ENCODE measurements at regions not wholly inside any gene's neighbourhood (a gene's known extent, or its start where the extent isn't known, plus 50 kb on each side); places are given as distances from the start of the nearest gene placed in this dataset.

DNA sequence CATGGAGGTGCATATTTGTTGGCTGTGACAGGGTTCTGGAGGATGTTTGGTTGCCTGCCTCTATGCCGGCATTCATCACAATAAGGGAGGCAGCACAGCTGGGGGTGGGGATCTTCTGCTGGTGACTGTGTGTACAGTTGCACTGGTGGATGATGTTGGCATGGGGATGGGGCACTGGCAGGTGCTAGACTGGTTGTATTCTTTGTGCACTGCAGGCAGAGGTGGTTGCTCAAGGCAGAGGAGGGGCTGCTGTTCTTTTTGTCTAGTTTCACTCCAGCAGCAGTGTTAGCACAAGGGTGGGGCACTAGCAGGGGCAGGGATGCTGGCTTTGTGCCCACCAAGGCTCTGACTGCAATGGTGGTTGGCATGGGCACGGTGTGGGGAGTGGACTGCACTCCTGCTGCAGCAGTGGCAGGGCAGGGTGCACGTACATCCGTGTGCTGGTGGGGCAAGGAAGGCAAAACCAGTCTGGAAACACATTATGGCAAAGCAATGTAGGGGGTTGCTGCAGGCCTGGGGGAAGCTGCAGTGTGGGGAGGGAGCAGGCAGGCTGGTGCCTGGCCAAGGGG is 69.3 kb downstream of the ISOC1 start:
- no peak for TF ChIP-seq POLR2A (IDR thresholded peaks at IDR 0.05; ENCODE audit: low read depth, low read length)
- DNase-seq (ENCODE audit: insufficient read length, low spot score) (no peak), FAIRE-seq (no peak)

DNA sequence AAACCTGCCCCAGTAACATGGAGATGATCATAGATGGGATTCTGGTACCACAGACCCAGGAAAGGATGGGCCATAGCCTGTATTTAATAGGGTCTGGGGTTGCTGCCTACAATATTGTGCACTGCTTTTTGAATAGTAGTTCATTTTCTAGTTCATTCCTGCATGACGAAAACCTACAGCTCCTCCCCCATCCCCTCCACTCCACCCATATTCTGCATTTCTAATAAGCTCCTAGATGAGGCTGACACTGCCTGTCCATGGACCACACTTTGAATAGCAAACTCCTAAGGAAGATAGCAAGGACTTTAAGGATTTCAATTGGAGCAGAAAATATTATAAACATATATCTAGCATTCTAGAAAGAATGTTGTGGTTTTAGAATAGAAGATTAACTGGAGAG is 75.5 kb downstream of the ISOC1 start:
- FAIRE-seq (no peak), DNase-seq (ENCODE audit: insufficient read length, low spot score) (no peak)

DNA sequence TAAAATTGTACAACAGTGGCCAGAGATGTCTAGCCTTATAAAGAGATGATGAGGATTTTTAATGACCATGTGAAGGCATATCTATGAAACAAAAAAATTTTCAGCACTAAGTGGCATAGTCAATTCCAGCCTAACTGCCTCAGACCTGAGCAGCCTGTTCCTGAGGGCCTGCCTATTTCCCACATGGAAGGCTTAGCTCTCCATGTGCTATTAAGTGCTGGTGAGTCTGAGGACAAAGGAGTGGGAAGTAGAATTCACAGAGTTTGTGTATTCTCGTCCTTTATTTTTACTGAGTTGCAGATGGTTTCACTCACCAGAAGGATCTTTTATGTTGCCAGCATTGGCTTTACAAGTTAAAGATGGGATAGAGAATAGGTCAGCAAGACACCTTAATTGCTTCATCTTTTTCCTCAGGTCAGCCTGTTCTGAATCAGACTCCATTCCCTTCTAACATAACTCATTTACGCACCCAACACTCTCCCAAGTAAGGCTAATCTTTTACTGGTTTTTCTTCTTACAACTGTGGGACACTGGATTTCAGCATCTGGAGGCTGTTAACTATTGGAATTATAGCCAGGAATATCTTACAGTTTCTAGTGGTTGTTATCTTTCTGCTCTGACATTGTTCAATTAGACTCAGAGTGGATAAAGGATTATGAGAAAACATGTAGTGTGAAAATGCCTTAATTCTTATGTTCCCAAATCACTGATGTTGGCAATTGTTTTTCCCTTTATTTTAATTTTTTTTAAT is 76.8 kb downstream of the ISOC1 start:
- FAIRE-seq, result no peak
- no peak for DNase-seq (ENCODE audit: insufficient read length, low spot score)
- TF ChIP-seq POLR2A (IDR thresholded peaks at IDR 0.05; ENCODE audit: low read depth, low read length), result no peak

More for the DNA sequence above, 75.5 kb downstream of the ISOC1 start:
- no peak for TF ChIP-seq POLR2A (IDR thresholded peaks at IDR 0.05; ENCODE audit: low read depth, low read length)

DNA sequence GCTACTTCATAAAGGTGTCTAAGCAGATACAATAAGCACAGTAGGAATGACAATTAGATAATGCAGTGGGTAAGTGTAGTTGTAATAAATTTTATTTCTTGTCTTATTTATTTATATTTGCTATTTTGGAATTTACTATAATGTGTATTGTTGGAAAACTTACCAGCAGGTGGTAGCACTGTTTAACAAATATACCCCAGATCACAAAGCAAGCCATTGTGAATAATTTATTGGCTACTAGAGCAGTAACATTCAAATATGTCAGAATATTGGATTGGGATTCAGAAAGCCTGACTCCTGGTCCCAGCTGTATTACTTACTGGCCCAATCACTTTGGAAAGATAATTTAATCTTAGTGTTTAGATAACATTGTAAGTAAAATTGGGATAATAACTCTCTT is 78.0 kb downstream of the ISOC1 start:
- TF ChIP-seq POLR2A (IDR thresholded peaks at IDR 0.05; ENCODE audit: low read depth, low read length), result no peak
- DNase-seq (ENCODE audit: insufficient read length, low spot score) (no peak), FAIRE-seq (no peak)

DNA sequence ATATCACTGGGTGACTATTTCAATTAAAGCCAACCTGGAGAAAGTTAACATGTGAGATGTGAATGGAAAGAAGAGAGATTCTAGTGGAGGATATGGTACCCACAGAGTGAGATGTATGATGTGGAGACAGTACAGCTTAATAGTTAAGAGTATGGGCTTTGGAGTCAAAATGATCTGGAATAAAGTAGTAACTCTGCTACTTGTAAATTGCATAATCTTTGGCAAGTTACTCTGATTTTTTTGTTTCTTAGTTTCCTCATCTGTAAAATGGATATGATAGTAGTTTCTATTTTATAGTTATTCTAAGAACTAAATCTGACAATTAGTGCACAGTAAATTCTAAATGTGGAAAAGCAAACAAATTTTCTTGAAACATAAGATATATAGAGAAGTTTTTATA is 79.2 kb downstream of the ISOC1 start:
- TF ChIP-seq POLR2A (IDR thresholded peaks at IDR 0.05; ENCODE audit: low read depth, low read length), result no peak
- no peak for FAIRE-seq
- DNase-seq (ENCODE audit: insufficient read length, low spot score), result no peak

DNA sequence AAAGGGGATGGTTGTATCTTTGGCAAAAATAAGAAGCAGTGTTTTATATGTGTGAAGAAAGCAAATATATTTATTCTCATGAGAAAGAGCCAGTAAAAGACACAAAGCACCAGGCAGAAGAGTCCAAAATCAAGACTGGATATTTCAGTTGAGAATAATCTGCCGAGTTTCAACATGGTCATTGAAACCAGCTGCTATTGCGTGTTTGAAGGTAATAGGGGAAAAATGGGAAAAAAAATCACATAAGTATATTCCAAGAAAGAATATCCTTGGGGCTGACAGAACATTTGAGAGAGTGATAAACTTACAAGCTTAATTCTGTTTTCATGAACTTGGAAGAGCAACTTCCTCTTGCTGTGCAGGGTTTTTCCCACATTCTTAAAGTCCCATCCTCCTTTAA is 79.9 kb downstream of the ISOC1 start:
- FAIRE-seq (no peak), DNase-seq (ENCODE audit: insufficient read length, low spot score) (no peak)
- no peak for TF ChIP-seq POLR2A (IDR thresholded peaks at IDR 0.05; ENCODE audit: low read depth, low read length)

DNA sequence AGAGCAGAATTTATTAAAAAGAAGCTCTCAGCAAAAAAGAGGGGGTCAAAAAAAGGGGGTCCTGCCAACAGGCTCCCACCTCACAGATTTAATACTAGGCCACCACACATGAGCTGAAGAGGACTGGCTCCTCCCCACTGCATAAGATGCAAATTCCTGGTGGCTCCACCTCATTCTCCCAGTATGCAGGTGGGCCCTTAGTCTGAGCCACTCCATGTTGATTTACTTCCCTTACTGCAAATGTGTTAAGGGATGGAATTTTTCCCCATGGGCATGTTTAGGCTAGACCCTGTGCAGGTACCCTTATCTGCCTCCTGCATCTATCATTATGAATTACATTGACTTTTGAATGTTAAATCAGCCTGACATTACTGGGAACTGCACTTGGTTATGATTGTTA is 82.9 kb downstream of the ISOC1 start:
- DNase-seq (ENCODE audit: insufficient read length, low spot score) (no peak), FAIRE-seq (no peak)
- no peak for TF ChIP-seq POLR2A (IDR thresholded peaks at IDR 0.05; ENCODE audit: low read depth, low read length)

DNA sequence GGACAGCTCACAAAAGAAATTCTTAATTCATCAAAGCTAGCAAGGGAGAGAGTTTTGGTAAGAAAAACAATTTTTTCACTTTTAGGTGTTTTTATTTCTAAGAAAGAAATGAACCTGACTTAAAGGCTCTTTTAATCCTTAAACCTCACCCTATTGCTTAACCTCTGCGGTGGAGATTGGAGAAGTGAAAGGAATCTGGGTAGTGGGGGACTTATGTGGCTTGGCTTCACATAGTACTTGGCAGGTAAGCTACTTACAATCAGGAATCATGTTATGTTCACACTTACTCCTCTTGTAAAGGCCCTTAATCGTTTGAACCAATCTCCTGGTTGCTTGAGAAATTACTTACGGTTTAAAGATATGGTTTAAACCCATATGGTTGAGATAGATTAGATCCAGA is 104.8 kb downstream of the ISOC1 start:
- no peak for FAIRE-seq
- no peak for DNase-seq (ENCODE audit: insufficient read length, low spot score)
- TF ChIP-seq POLR2A (IDR thresholded peaks at IDR 0.05; ENCODE audit: low read depth, low read length), result no peak

DNA sequence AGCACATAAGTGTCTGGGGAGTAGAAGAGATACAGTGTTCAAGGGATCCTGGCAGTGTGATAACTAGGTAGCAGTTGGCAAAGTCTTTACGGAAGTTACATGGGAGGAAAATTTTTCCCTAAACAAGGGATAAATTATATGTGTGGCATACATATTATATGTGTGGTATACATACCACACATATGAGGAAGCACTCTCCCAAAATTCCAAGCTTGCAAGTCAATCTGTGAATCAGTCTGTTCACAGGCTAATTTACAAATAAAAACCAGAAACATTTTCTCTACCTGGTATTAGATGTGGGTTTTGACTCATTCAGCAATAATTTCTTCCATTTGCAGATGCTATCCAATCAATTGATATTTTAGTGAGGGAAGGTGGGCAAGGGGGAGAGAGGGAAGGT is 110.0 kb downstream of the ISOC1 start:
- no peak for TF ChIP-seq POLR2A (IDR thresholded peaks at IDR 0.05; ENCODE audit: low read depth, low read length)
- DNase-seq (ENCODE audit: insufficient read length, low spot score) (no peak), FAIRE-seq (no peak)

DNA sequence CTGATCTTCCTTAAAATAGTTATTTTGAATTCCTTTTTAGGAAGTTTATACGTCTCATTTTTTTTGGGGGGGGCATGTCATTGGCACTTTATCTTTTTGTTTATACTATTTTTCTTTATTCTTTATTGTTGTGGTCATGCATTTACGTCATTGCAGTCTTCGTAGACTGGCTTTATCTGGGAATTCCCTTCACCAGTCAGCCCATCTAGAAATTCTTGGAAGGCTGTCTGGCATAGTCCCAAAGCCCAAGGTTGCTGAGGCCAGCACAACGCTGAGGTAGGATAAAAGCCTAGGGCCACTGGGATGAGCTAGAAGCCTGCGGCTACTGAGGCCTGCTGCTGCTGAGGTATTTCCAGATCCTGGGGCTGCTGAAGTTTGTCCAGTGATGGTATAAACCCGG is 121.5 kb downstream of the ISOC1 start:
- no peak for TF ChIP-seq POLR2A (IDR thresholded peaks at IDR 0.05; ENCODE audit: low read depth, low read length)
- DNase-seq (ENCODE audit: insufficient read length, low spot score) (no peak), FAIRE-seq (no peak)

DNA sequence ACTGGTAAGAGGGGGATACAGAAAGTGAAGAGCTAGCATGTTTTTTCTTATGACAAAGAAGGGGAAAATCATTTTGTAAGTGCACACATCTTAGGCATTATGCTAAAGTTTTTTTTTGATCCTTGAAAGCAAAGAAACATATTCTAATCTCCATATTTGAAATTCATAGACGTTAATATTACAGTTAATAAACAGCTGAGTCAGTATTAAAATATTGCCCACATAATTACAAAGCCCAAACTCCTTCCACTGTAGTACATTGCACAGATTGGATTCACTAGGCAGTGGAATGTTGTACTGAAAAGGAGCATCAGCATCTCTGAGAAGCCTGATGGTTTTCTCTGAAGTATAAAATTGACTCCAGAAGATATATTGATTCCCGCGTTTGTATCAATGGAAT is 122.6 kb downstream of the ISOC1 start:
- TF ChIP-seq POLR2A (IDR thresholded peaks at IDR 0.05; ENCODE audit: low read depth, low read length), result no peak
- no peak for DNase-seq (ENCODE audit: insufficient read length, low spot score)
- no peak for FAIRE-seq

DNA sequence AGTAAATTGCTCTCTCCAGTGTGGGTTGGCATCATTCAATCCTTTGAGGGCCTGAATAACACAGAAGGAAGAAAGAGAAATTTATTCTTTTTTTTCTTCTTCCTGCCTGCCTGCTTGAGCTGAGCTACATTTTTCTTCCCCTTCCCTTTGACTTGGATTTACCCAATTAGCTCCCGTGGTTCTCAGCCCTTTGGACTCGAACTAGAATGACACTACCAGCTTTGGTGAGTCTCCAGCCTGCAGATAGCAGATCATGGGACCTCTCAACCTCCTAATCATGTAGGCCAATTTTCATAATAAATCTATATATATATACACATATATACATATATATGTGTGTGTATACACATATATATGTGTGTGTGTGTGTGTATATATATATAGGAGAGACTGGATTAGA is 128.6 kb downstream of the ISOC1 start:
- no peak for TF ChIP-seq POLR2A (IDR thresholded peaks at IDR 0.05; ENCODE audit: low read depth, low read length)
- FAIRE-seq, result no peak
- no peak for DNase-seq (ENCODE audit: insufficient read length, low spot score)

DNA sequence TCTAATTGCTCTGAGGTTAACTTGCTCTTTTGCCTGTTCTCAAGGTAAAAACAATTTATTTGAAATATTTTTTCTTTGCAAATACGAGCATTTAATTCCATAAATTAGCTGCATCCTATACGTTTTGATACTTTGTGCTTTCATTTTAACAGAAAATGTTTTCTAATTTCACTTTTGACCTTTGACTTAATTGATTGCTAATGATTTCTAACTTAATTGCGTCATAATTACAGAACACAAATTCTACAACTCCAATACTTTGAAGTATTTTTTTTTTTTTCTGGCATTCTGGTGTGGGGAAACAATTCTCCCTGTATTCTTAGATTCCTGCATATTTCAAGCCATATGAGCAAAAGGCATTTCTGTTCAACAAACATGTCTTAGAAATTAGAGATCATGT is 134.0 kb downstream of the ISOC1 start:
- no peak for DNase-seq (ENCODE audit: insufficient read length, low spot score)
- TF ChIP-seq POLR2A (IDR thresholded peaks at IDR 0.05; ENCODE audit: low read depth, low read length), result no peak
- no peak for FAIRE-seq

DNA sequence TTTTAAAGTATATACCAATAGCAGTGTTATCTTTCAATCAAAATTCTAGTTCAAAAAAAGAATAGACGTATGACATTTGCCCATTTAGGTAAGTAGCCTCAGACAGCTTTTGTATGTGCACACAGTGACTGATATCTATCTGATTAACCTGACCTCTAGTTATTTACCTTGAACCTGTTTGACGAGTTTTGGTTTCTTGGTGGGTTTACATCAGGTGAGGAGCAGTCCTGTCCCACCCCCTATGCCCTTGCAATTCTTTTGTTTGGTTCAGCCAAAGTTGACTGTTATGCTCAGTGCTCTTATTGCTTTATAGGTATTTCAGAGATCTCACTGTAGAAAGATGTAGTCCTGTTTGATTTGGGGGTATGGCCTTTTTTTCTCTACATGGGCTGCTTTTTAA is 147.2 kb downstream of the ISOC1 start:
- no peak for TF ChIP-seq POLR2A (IDR thresholded peaks at IDR 0.05; ENCODE audit: low read depth, low read length)
- no peak for FAIRE-seq

DNA sequence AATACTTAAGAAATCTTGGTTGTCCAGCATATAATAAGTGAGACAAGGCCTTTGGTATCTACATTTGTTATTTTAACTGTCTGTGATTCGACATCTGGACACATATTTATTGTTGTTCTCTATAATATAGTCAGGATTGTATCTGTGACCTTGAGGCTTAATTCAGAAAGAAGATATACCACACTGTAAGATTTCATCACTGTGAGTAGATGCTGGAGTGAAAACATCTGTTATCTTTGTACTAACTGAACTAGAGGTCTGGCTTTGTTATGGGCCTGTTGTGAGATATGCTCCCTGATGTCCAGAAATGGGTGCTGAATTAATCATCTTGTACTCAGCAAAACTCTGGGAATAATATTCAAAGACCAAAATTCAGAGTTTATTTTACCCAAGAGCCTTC is 148.5 kb downstream of the ISOC1 start:
- FAIRE-seq (no peak), DNase-seq (ENCODE audit: insufficient read length, low spot score) (no peak)
- TF ChIP-seq POLR2A (IDR thresholded peaks at IDR 0.05; ENCODE audit: low read depth, low read length), result no peak

More for the DNA sequence above, 147.2 kb downstream of the ISOC1 start:
- no peak for DNase-seq (ENCODE audit: insufficient read length, low spot score)
